ENCODE measurements at regions not wholly inside any gene's neighbourhood (a gene's known extent, or its start where the extent isn't known, plus 50 kb on each side); places are given as distances from the start of the nearest gene placed in this dataset.

- no peaks in the 10 kb centered on the region; the same call in 1 of the 2 replicates for H3K27me3 ChIP-seq (ENCODE audit: control insufficient read depth, insufficient read depth, low read length)
- POLR2A ChIA-PET = no interaction called here
- no peak for DNase-seq (ENCODE audit: low read depth)
- CTCF ChIA-PET = no interaction called here
- no peak for TF ChIP-seq CTCF (IDR thresholded peaks at IDR 0.05; ENCODE audit: insufficient read depth, low read depth, low read length)
- no peak overlapping the region for H3K4me3 ChIP-seq (ENCODE audit: low read depth, low read length)
- no peaks in the 10 kb centered on the region for H3K36me3 ChIP-seq (ENCODE audit: control insufficient read depth, insufficient read depth, low read length)
Measured at GRCh38 chr6:132998418-132998817, 184.0 kb downstream of the RPS12 start.

- Histone ChIP-seq H3K4me3 (ENCODE audit: low read depth, low read length) (no peak overlapping the region), H3K27me3 (ENCODE audit: control insufficient read depth, insufficient read depth, low read length) (no peaks in the 10 kb centered on the region; the same call in 1 of the 2 replicates), H3K36me3 (ENCODE audit: control insufficient read depth, insufficient read depth, low read length) (no peaks in the 10 kb centered on the region)
- ChIA-PET CTCF (no interaction called here), POLR2A (no interaction called here)
- DNase-seq (ENCODE audit: low read depth) = no peak
- no peak for TF ChIP-seq CTCF (IDR thresholded peaks at IDR 0.05; ENCODE audit: insufficient read depth, low read depth, low read length)
Measured at GRCh38 chr6:133001040-133001565, 186.7 kb downstream of the RPS12 start.

- no peaks in the 10 kb centered on the region for H3K36me3 ChIP-seq (ENCODE audit: control insufficient read depth, insufficient read depth, low read length)
- no peaks in the 10 kb centered on the region for H3K27me3 ChIP-seq (ENCODE audit: control insufficient read depth, insufficient read depth, low read length)
- ChIA-PET POLR2A (no interaction called here), CTCF (no interaction called here)
- DNase-seq (ENCODE audit: low read depth) = no peak
- no peak for TF ChIP-seq CTCF (IDR thresholded peaks at IDR 0.05; ENCODE audit: insufficient read depth, low read depth, low read length)
- no peak overlapping the region for H3K4me3 ChIP-seq (ENCODE audit: low read depth, low read length)
Measured at GRCh38 chr6:133004304-133004884, 190.0 kb downstream of the RPS12 start.

DNA sequence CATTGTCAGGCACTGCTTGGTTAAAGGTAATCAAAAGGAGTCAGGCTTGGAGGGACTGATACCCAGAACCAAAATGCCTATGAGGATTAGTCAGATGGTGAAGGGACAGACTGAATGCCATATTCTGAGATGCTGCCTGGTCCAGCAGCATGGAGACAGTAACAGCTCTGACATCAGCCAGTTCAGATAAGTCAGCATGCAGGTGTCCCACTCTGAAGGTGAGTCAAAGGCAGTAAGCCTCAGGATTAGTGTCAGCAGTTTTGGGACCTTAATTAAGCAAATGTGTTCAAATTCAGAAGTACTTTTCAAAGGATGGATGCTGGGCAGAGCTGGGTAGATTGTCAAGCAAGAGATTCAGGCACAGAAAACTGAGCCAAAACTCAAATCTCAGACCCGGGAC, 198.4 kb downstream of the RPS12 start:
- TF ChIP-seq CTCF (IDR thresholded peaks at IDR 0.05; ENCODE audit: insufficient read depth, low read depth, low read length) = no peak
- H3K4me3 ChIP-seq (ENCODE audit: low read depth, low read length) = no peak overlapping the region
- no peak for DNase-seq (ENCODE audit: low read depth)
- POLR2A ChIA-PET = no interaction called here
- H3K27me3 ChIP-seq (ENCODE audit: control insufficient read depth, insufficient read depth, low read length) = no peaks in the 10 kb centered on the region
- H3K36me3 ChIP-seq (ENCODE audit: control insufficient read depth, insufficient read depth, low read length) = no peaks in the 10 kb centered on the region
- CTCF ChIA-PET = no interaction called here

- CTCF ChIA-PET = no interaction called here
- no peak overlapping the region for H3K4me3 ChIP-seq (ENCODE audit: low read depth, low read length)
- no peaks in the 10 kb centered on the region for H3K36me3 ChIP-seq (ENCODE audit: control insufficient read depth, insufficient read depth, low read length)
Measured at GRCh38 chr6:133016631-133017030, 202.3 kb downstream of the RPS12 start.

More at GRCh38 chr6:133016631-133017030, 202.3 kb downstream of the RPS12 start:
- no peak for DNase-seq (ENCODE audit: low read depth)
- H3K27me3 ChIP-seq (ENCODE audit: control insufficient read depth, insufficient read depth, low read length) = no peaks in the 10 kb centered on the region
- POLR2A ChIA-PET = no interaction called here
- no peak for TF ChIP-seq CTCF (IDR thresholded peaks at IDR 0.05; ENCODE audit: insufficient read depth, low read depth, low read length)
